Endothelial cell of umbilical vein (primary cell): ENCODE measurements at regions not wholly inside any gene's neighbourhood (a gene's known extent, or its start where the extent isn't known, plus 50 kb on each side); places are given as distances from the start of the nearest gene placed in this dataset.

Experiments used
- BruUV-seq: library from RNA; stranded (reverse); fragments of 400-500 nt; replicated peaks from 2 replicates; lab custom pipeline; 2021; lab: Mats Ljungman, UMichigan
- CTCF ChIA-PET: fragments of 300-600, 350-600 bp; sonication (Branson Sonifier 250); formaldehyde crosslinking; loops from one replicate; lab custom pipeline; 2021; ENCODE audit warnings: antibody characterized with exemption, inconsistent platforms; lab: Charles Lee
- POLR2A ChIA-PET: fragments of 300-600, 350-600 bp; sonication (Branson Sonifier 250); formaldehyde crosslinking; loops from one replicate; lab custom pipeline; 2021; ENCODE audit warnings: antibody characterized with exemption, inconsistent platforms; lab: Charles Lee
- DNase-seq: peaks from one replicate; pipeline ENCODE4 v3.0.0-alpha.2; 2011; ENCODE audit warnings: low read depth, low spot score
- FAIRE-seq: peaks from 2 replicates; lab custom pipeline; 2011; peaks lifted over from hg19 to GRCh38; lab: Jason Lieb, UNC
- H2AFZ ChIP-seq: 2 replicates; pipeline ENCODE4 v1.6.0; 2012; ENCODE audit warnings: low read depth, low read length, control low read depth, inconsistent platforms
- H3K27ac ChIP-seq: 2 replicates; pipeline ENCODE4 v1.5.1; 2011; ENCODE audit warnings: low read depth, mild to moderate bottlenecking, control low read depth, low read length, moderate library complexity; ENCODE audit not compliant: insufficient read depth
- H3K27me3 ChIP-seq, 2 experiments: 2 replicates each; pipeline versions ENCODE4 v1.6.0 to v1.6.1; 2011; ENCODE audit warnings: low read length in 2 of 2, mixed read lengths in 1 of 2; ENCODE audit not compliant: control insufficient read depth in 2 of 2, insufficient read depth in 2 of 2
- H3K36me3 ChIP-seq, 2 experiments: 2 replicates in 1 of 2; 3 replicates in 1 of 2; pipeline ENCODE4 v1.5.1; 2011; ENCODE audit warnings: low read length in 2 of 2, mild to moderate bottlenecking in 1 of 2, moderate library complexity in 1 of 2; ENCODE audit not compliant: control insufficient read depth in 2 of 2, insufficient read depth in 2 of 2; ENCODE audit errors: extremely low read depth in 1 of 2
- H3K4me1 ChIP-seq: 3 replicates; pipeline ENCODE4 v1.5.1; 2011; ENCODE audit warnings: mild to moderate bottlenecking, low read length; ENCODE audit not compliant: control insufficient read depth, insufficient read depth; ENCODE audit errors: extremely low read depth
- H3K4me2 ChIP-seq: 2 replicates; pipeline ENCODE4 v1.6.1; 2011; ENCODE audit warnings: low read length, control low read depth, mixed read lengths; ENCODE audit not compliant: insufficient read depth
- H3K4me3 ChIP-seq, 3 experiments: fragments of 200-600 bp in 1 of 3; sonication (generic), shearing (Covaris generic) in 1 of 3; replicated peaks in 1 of 3; 2 replicates each; pipeline ENCODE4 v1.5.1; 2011 to 2016; ENCODE audit warnings: control low read depth in 3 of 3, low read length in 3 of 3, mild to moderate bottlenecking in 2 of 3, inconsistent platforms in 1 of 3, low read depth in 1 of 3, moderate library complexity in 1 of 3; ENCODE audit not compliant: insufficient read depth in 1 of 3
- H3K79me2 ChIP-seq: 2 replicates; pipeline ENCODE4 v1.6.0; 2012; ENCODE audit warnings: low read length, inconsistent platforms; ENCODE audit not compliant: control insufficient read depth, insufficient read depth
- H3K9ac ChIP-seq: replicated peaks from 2 replicates; pipeline ENCODE3; 2011; ENCODE audit warnings: low read length, control low read depth; ENCODE audit not compliant: insufficient read depth; ENCODE audit errors: extremely low read depth
- H3K9me1 ChIP-seq: replicated peaks from 3 replicates; pipeline ENCODE4 v1.6.0; 2011; ENCODE audit warnings: mild to moderate bottlenecking, low read length; ENCODE audit not compliant: control insufficient read depth, insufficient read depth; ENCODE audit errors: extremely low read depth
- H3K9me3 ChIP-seq: replicated peaks from 2 replicates; pipeline ENCODE4 v1.5.1; 2012; ENCODE audit warnings: low read length, inconsistent platforms; ENCODE audit not compliant: control insufficient read depth, insufficient read depth
- H4K20me1 ChIP-seq: replicated peaks from 2 replicates; pipeline ENCODE3; 2011; ENCODE audit warnings: mild to moderate bottlenecking, low read length; ENCODE audit not compliant: control insufficient read depth, insufficient read depth; ENCODE audit errors: extremely low read depth
- EZH2 ChIP-seq: IDR thresholded peaks from 2 replicates; pipeline ENCODE4 v1.6.1; 2012; ENCODE audit warnings: borderline replicate concordance, low read depth, mild to moderate bottlenecking, moderate library complexity, low read length, inconsistent platforms; ENCODE audit not compliant: severe bottlenecking
- FOS ChIP-seq: IDR thresholded peaks from 2 replicates; pipeline ENCODE4 v1.6.1; 2011; ENCODE audit warnings: mild to moderate bottlenecking, low read length, moderate library complexity, borderline replicate concordance; ENCODE audit not compliant: insufficient read depth
- GATA2 ChIP-seq: IDR thresholded peaks from 2 replicates; pipeline ENCODE4 v1.7.0; 2011; ENCODE audit warnings: low read depth, mild to moderate bottlenecking, moderate library complexity, mixed read lengths, low read length; ENCODE audit not compliant: insufficient read length, insufficient read depth
- JUN ChIP-seq: IDR thresholded peaks from 2 replicates; pipeline ENCODE4 v1.6.1; 2011; ENCODE audit warnings: borderline replicate concordance, low read depth; ENCODE audit not compliant: insufficient read length, insufficient read depth
- MAX ChIP-seq: IDR thresholded peaks from 2 replicates; pipeline ENCODE4 v1.6.1; 2011; ENCODE audit not compliant: insufficient read depth, insufficient read length
- MYC ChIP-seq: IDR thresholded peaks from one replicate; pipeline ENCODE4 v1.6.1; 2011; ENCODE audit warnings: mild to moderate bottlenecking, low read depth, low read length
- POLR2A ChIP-seq: IDR thresholded peaks from 2 replicates; pipeline ENCODE4 v1.6.1; 2012; ENCODE audit warnings: low read depth, mild to moderate bottlenecking, control low read depth, low read length
- POLR2AphosphoS5 ChIP-seq: IDR thresholded peaks from 2 replicates; pipeline ENCODE4 v1.6.1; 2012; ENCODE audit warnings: low read depth, mild to moderate bottlenecking, control low read depth, low read length, moderate library complexity; ENCODE audit not compliant: insufficient read depth
- dilution Hi-C: fragments of 300-500 bp; cut with MboI; formaldehyde crosslinking; loops from one replicate; pipeline ENCODE4 v1.15.0; 2019; ENCODE audit warnings: low sequenced_read_pairs; ENCODE audit not compliant: extremely low pct_ligation_motif_present
- intact Hi-C: fragments of 100-400 bp; cut with micrococcal nuclease; formaldehyde crosslinking; loops from one replicate; pipeline ENCODE4 v1.10.0; 2022
- TF ChIP-seq, protein P1 (sequence below), 2 donors: IDR thresholded peaks; 1 replicate in 1 of 2; 2 replicates in 1 of 2; pipeline ENCODE4 v1.5.1; 2011; ENCODE audit warnings: low read length in 2 of 2, mild to moderate bottlenecking in 2 of 2, moderate library complexity in 2 of 2, control low read depth in 1 of 2, inconsistent platforms in 1 of 2, low read depth in 1 of 2; ENCODE audit not compliant: insufficient read depth in 1 of 2; ENCODE audit errors: extremely low read depth in 1 of 2

DNA sequence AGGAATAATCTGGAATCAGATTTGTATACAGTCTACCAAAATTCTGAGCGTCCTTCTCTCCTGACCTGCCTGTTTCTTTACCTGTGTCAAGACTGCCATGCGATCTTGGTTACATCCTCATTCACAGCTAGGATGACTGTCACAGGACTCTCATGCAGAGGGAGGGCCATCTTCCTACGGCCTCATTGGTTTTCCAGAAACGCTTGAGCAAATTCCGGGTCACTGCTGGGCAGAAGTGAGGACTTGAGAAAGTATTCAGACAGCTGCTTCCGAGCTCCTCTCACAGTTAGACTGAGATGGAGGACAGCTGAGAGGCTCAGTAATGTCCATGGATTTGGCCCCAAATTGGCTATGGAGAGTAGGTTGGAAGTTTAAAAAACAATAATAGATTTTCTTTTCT is 94.2 kb downstream of the TFAP2C start:
- CTCF ChIA-PET, result no interaction called here

More for the DNA sequence above, 94.2 kb downstream of the TFAP2C start:
- dilution Hi-C loops, result no loop called here
- intact Hi-C loops, result no loop called here
- DNase-seq (no peak), FAIRE-seq (no peak)
- no peak overlapping the region for H3K9ac ChIP-seq
- no peaks in the 10 kb centered on the region for H3K27me3 ChIP-seq
- no TSS peak for BruUV-seq
- no peak overlapping the region for H3K4me2 ChIP-seq
- no peaks in the 10 kb centered on the region for H4K20me1 ChIP-seq
- H3K4me1 ChIP-seq, result no peaks in the 10 kb centered on the region
- H3K9me1 ChIP-seq, result no peaks in the 10 kb centered on the region
- no peak overlapping the region for H2AFZ ChIP-seq
- TF ChIP-seq MYC (no peak), FOS (no peak), JUN (no peak), EZH2 (no peak), POLR2AphosphoS5 (no peak), MAX (no peak), POLR2A (no peak), GATA2 (no peak)
- TF ChIP-seq, protein P1, sequence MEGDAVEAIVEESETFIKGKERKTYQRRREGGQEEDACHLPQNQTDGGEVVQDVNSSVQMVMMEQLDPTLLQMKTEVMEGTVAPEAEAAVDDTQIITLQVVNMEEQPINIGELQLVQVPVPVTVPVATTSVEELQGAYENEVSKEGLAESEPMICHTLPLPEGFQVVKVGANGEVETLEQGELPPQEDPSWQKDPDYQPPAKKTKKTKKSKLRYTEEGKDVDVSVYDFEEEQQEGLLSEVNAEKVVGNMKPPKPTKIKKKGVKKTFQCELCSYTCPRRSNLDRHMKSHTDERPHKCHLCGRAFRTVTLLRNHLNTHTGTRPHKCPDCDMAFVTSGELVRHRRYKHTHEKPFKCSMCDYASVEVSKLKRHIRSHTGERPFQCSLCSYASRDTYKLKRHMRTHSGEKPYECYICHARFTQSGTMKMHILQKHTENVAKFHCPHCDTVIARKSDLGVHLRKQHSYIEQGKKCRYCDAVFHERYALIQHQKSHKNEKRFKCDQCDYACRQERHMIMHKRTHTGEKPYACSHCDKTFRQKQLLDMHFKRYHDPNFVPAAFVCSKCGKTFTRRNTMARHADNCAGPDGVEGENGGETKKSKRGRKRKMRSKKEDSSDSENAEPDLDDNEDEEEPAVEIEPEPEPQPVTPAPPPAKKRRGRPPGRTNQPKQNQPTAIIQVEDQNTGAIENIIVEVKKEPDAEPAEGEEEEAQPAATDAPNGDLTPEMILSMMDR (IDR thresholded peaks at IDR 0.05; ENCODE audit: extremely low read depth in 1 of 2, insufficient read depth in 1 of 2, low read depth in 1 of 2, low read length in 2 of 2), result no peak
- POLR2A ChIA-PET, result no interaction called here
- H3K27ac ChIP-seq, result no peak overlapping the region
- no peaks in the 10 kb centered on the region for H3K79me2 ChIP-seq
- no peak overlapping the region for H3K4me3 ChIP-seq
- H3K36me3 ChIP-seq, result no peaks in the 10 kb centered on the region
- H3K9me3 ChIP-seq, result no peaks in the 10 kb centered on the region
